GM12878 (cell line): ENCODE measurements at regions not wholly inside any gene's neighbourhood (a gene's known extent, or its start where the extent isn't known, plus 50 kb on each side); places are given as distances from the start of the nearest gene placed in this dataset.

ENCODE experiments used
- ATAC-seq: fragments of 200-7000 bp; cut with Tn5 transposase; 3 replicates; pipeline ENCODE4 v1.9.1; 2020; ENCODE audit warnings: mild to moderate bottlenecking, moderate library complexity
- BruUV-seq: library from RNA; stranded (reverse); fragments of 400-500 nt; replicated peaks from 2 replicates; lab custom pipeline; 2021; lab: Mats Ljungman, UMichigan
- CTCF ChIA-PET: fragments of 300-600 bp; sonication (Branson Sonifier 250); formaldehyde crosslinking; extraction: SDS; loops from one replicate; lab custom pipeline; 2021; ENCODE audit warnings: inconsistent platforms; lab: Yijun Ruan, JAX
- POLR2A ChIA-PET: fragments of 350-600 bp; formaldehyde crosslinking; extraction: SDS; loops from one replicate; lab custom pipeline; 2021; ENCODE audit warnings: inconsistent platforms; lab: Charles Lee
- RAD21 ChIA-PET: fragments of 300-600 bp; sonication (Branson Sonifier 250); formaldehyde crosslinking; loops from one replicate; lab custom pipeline; 2023; ENCODE audit warnings: antibody characterized with exemption; ENCODE audit not compliant: unreplicated experiment; lab: Charles Lee
- SMC1A ChIA-PET: fragments of 300-600 bp; sonication (Branson Sonifier 250); formaldehyde crosslinking; loops from one replicate; lab custom pipeline; 2023; ENCODE audit not compliant: unreplicated experiment, uncharacterized antibody; lab: Charles Lee
- DNase-seq: peaks from one replicate; pipeline ENCODE4 v3.0.0-alpha.2; 2011; ENCODE audit warnings: low read depth, low spot score
- FAIRE-seq: peaks from 3 replicates; lab custom pipeline; 2011; peaks lifted over from hg19 to GRCh38; lab: Jason Lieb, UNC
- H2AFZ ChIP-seq: 2 replicates; pipeline ENCODE4 v1.6.0; 2011; ENCODE audit warnings: low read depth, low read length, control low read depth; ENCODE audit not compliant: control insufficient read depth
- H3K27ac ChIP-seq: 2 replicates; pipeline ENCODE4 v1.5.1; 2011; ENCODE audit warnings: control low read depth; ENCODE audit not compliant: control insufficient read depth, insufficient read depth
- H3K27me3 ChIP-seq, 2 experiments: replicated peaks in 1 of 2; 2 replicates each; pipeline versions ENCODE4 v1.6.0 to v1.6.1; 2011; ENCODE audit warnings: low read length in 1 of 2; ENCODE audit not compliant: control insufficient read depth in 2 of 2, insufficient read depth in 2 of 2
- H3K36me3 ChIP-seq, 2 experiments: 2 replicates each; pipeline ENCODE4 v1.5.1; 2011; ENCODE audit warnings: low read length in 1 of 2; ENCODE audit not compliant: control insufficient read depth in 2 of 2, insufficient read depth in 2 of 2
- H3K4me1 ChIP-seq: 2 replicates; pipeline ENCODE4 v1.6.1; 2011; ENCODE audit warnings: mild to moderate bottlenecking, low read length, moderate library complexity, mixed read lengths; ENCODE audit not compliant: control insufficient read depth, insufficient read depth
- H3K4me2 ChIP-seq: 2 replicates; pipeline ENCODE4 v1.6.0; 2011; ENCODE audit warnings: control low read depth; ENCODE audit not compliant: control insufficient read depth, insufficient read depth
- H3K4me3 ChIP-seq: fragments of 200-600 bp; sonication (generic); 2 replicates; pipeline ENCODE4 v1.5.1; 2016
- H3K79me2 ChIP-seq: 2 replicates; pipeline ENCODE4 v1.6.0; 2011; ENCODE audit warnings: low read length; ENCODE audit not compliant: control insufficient read depth, insufficient read depth
- H3K9ac ChIP-seq: 2 replicates; pipeline ENCODE4 v1.8.0; 2011; ENCODE audit warnings: low read length, control low read depth, mixed read lengths; ENCODE audit not compliant: control insufficient read depth, insufficient read depth
- H3K9me3 ChIP-seq: replicated peaks from 3 replicates; pipeline ENCODE4 v1.5.1; 2011; ENCODE audit warnings: mild to moderate bottlenecking, low read length; ENCODE audit not compliant: control insufficient read depth, insufficient read depth
- H4K20me1 ChIP-seq: 2 replicates; pipeline ENCODE4 v1.6.0; 2011; ENCODE audit not compliant: control insufficient read depth, insufficient read depth
- CBFB ChIP-seq: IDR thresholded peaks from 2 replicates; pipeline ENCODE4 v1.6.1; 2016; ENCODE audit warnings: antibody characterized with exemption, low read depth
- CEBPB ChIP-seq, 2 experiments: fragments of 150-350 bp in 1 of 2; IDR thresholded peaks; 2 replicates each; pipeline ENCODE4 v1.6.1; 2012 to 2014; ENCODE audit warnings: low read depth in 2 of 2, low read length in 2 of 2, borderline replicate concordance in 1 of 2, inconsistent platforms in 1 of 2
- CHD2 ChIP-seq: IDR thresholded peaks from 2 replicates; pipeline ENCODE4 v1.6.1; 2011; ENCODE audit warnings: low read depth, low read length, improper control_type of control experiment, borderline replicate concordance
- CREB1 ChIP-seq: IDR thresholded peaks from 2 replicates; pipeline ENCODE4 v1.6.1; 2012; ENCODE audit warnings: low read depth, mild to moderate bottlenecking, inconsistent platforms
- EED ChIP-seq: sonication (generic); IDR thresholded peaks from 2 replicates; pipeline ENCODE4 v1.6.1; 2016; ENCODE audit warnings: antibody characterized with exemption, low read depth
- ETV6 ChIP-seq, 2 experiments: fragments of 450-650 bp in 1 of 2; IDR thresholded peaks in 1 of 2; conservative IDR thresholded peaks in 1 of 2; 2 replicates each; pipeline ENCODE4 v1.6.1; 2014; ENCODE audit warnings: antibody characterized with exemption in 1 of 2, borderline replicate concordance in 1 of 2, low read depth in 1 of 2, mild to moderate bottlenecking in 1 of 2, moderate library complexity in 1 of 2
- FOXM1 ChIP-seq: IDR thresholded peaks from 2 replicates; pipeline ENCODE4 v1.6.1; 2012; ENCODE audit warnings: low read depth, mild to moderate bottlenecking, inconsistent platforms, low read length, moderate library complexity
- GABPA ChIP-seq: IDR thresholded peaks from 2 replicates; pipeline ENCODE4 v1.6.1; 2014; ENCODE audit warnings: antibody characterized with exemption, low read depth, mild to moderate bottlenecking, inconsistent platforms
- HDAC2 ChIP-seq: fragments of 200-600 bp; sonication (generic); IDR thresholded peaks from 2 replicates; pipeline ENCODE4 v1.6.1; 2017
- MEF2A ChIP-seq: IDR thresholded peaks from 2 replicates; pipeline ENCODE4 v1.6.1; 2011; ENCODE audit warnings: low read depth, mild to moderate bottlenecking, low read length, moderate library complexity; ENCODE audit not compliant: insufficient read depth
- NFYB ChIP-seq: IDR thresholded peaks from 2 replicates; pipeline ENCODE4 v1.6.1; 2011; ENCODE audit warnings: low read depth, mild to moderate bottlenecking, low read length, improper control_type of control experiment, moderate library complexity; ENCODE audit not compliant: insufficient read depth
- PAX5 ChIP-seq: IDR thresholded peaks from 2 replicates; pipeline ENCODE4 v1.6.1; 2011; ENCODE audit warnings: low read depth, low read length, borderline replicate concordance
- RFX5 ChIP-seq: IDR thresholded peaks from 2 replicates; pipeline ENCODE4 v1.6.1; 2011; ENCODE audit warnings: low read depth, low read length, improper control_type of control experiment
- SIX5 ChIP-seq: IDR thresholded peaks from 2 replicates; pipeline ENCODE4 v1.6.1; 2011; ENCODE audit warnings: mild to moderate bottlenecking, low read depth, low read length, moderate library complexity; ENCODE audit not compliant: severe bottlenecking
- SMAD1 ChIP-seq: fragments of 450-650 bp; IDR thresholded peaks from 2 replicates; pipeline ENCODE4 v1.6.1; 2018; ENCODE audit warnings: mild to moderate bottlenecking, low read depth; ENCODE audit not compliant: partially characterized antibody
- SUPT20H ChIP-seq: IDR thresholded peaks from 2 replicates; pipeline ENCODE4 v1.6.1; 2011; ENCODE audit warnings: low read depth, mild to moderate bottlenecking, low read length, moderate library complexity, borderline replicate concordance; ENCODE audit not compliant: control insufficient read depth
- TAF1 ChIP-seq: IDR thresholded peaks from 2 replicates; pipeline ENCODE4 v1.6.1; 2011; ENCODE audit warnings: mild to moderate bottlenecking, low read depth, low read length, borderline replicate concordance
- ZNF384 ChIP-seq: IDR thresholded peaks from 2 replicates; pipeline ENCODE4 v1.6.1; 2012; ENCODE audit warnings: low read depth, mild to moderate bottlenecking, low read length, improper control_type of control experiment, borderline replicate concordance
- WGBS: methylation state at CpG from one replicate; pipeline ENCODE4 v1.1.6; 2016; ENCODE audit warnings: low lambda C conversion rate; ENCODE audit not compliant: insufficient replicate concordance, insufficient coverage; ENCODE audit errors: missing lambda C conversion rate; 5-methylcytosine and 5-hydroxymethylcytosine counted together
- in situ Hi-C: fragments of 300-500 bp; cut with MboI; formaldehyde crosslinking; loops from 9 replicates; pipeline ENCODE4 v1.14.3; 2018; ENCODE audit warnings: mixed read lengths
- intact Hi-C: fragments of 100-400 bp; cut with micrococcal nuclease; formaldehyde crosslinking; loops from one replicate; pipeline ENCODE4 v1.14.2; 2022; ENCODE audit not compliant: unreplicated experiment
- TF ChIP-seq, protein P1 (sequence below): fragments of 450-650 bp; formaldehyde crosslinking; IDR thresholded peaks from 2 replicates; pipeline ENCODE4 v1.5.0; 2022; ENCODE audit warnings: mild to moderate bottlenecking, missing genetic modification characterization

DNA sequence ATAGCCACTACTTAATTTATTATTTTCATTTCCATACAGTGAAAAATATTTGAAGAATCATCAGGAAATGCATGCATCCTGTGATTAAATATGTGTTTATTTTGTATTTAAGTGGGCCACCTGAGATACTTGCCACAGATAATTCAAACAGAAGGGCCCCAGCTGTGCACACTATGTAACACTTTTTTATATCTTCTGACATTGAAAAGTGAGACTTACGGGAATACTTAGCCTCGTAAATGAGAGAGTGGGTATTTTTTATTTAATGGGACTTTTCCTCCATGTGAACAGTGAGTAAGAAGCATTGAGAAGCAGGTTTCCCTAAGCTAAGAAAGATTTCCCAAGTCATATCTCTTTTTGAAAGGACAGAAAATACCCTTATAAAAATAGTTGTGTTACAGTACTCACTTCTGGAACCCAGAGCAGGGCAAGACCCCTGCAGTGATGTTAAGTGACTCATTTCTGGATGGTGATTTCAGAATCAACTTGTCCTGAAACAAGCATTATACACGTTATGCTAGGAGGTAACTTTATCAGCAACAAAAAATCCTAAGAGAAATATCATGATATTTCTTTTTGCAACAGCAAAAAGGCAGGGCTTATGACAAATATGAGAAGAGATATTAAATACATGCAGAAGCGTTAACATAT, 478.1 kb upstream of the CHORDC1 start:
- 2% methylated on average over 4 of the region's 4 CpGs for WGBS
- Histone ChIP-seq H3K27ac (no peak overlapping the region), H3K9ac (no peak overlapping the region), H3K36me3 (no peaks in the 10 kb centered on the region), H3K4me2 (no peak overlapping the region), H3K27me3 (no peaks in the 10 kb centered on the region), H2AFZ (no peak overlapping the region), H4K20me1 (no peaks in the 10 kb centered on the region), H3K79me2 (no peaks in the 10 kb centered on the region), H3K9me3 (no peaks in the 10 kb centered on the region), H3K4me1 (no peaks in the 10 kb centered on the region), H3K4me3 (no peak overlapping the region)
- intact Hi-C loops = no loop called here
- ChIA-PET POLR2A (interaction anchor here (0.5 kb wide), 1 partner anchor 35 kb away, joined by 3 read pairs; no protein-coding TSS in a partner anchor), CTCF (no interaction called here), RAD21 (interaction anchor here (0.6 kb wide), 1 partner anchor 131 kb away, joined by 4 read pairs; no protein-coding TSS in a partner anchor), SMC1A (no interaction called here)
- in situ Hi-C loops = no loop called here
- no peak for FAIRE-seq
- no peak for DNase-seq
- peak; percentile 94 for ATAC-seq
- no TSS peak for BruUV-seq
- TF ChIP-seq, protein P1, sequence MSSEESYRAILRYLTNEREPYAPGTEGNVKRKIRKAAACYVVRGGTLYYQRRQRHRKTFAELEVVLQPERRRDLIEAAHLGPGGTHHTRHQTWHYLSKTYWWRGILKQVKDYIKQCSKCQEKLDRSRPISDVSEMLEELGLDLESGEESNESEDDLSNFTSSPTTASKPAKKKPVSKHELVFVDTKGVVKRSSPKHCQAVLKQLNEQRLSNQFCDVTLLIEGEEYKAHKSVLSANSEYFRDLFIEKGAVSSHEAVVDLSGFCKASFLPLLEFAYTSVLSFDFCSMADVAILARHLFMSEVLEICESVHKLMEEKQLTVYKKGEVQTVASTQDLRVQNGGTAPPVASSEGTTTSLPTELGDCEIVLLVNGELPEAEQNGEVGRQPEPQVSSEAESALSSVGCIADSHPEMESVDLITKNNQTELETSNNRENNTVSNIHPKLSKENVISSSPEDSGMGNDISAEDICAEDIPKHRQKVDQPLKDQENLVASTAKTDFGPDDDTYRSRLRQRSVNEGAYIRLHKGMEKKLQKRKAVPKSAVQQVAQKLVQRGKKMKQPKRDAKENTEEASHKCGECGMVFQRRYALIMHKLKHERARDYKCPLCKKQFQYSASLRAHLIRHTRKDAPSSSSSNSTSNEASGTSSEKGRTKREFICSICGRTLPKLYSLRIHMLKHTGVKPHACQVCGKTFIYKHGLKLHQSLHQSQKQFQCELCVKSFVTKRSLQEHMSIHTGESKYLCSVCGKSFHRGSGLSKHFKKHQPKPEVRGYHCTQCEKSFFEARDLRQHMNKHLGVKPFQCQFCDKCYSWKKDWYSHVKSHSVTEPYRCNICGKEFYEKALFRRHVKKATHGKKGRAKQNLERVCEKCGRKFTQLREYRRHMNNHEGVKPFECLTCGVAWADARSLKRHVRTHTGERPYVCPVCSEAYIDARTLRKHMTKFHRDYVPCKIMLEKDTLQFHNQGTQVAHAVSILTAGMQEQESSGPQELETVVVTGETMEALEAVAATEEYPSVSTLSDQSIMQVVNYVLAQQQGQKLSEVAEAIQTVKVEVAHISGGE (CRISPR knock-in tag) = no peak
- TF ChIP-seq SMAD1 (no peak), PAX5 (0 out of 2 replicates have a peak, but pooled peaks have one; percentile 30), MEF2A (peak; percentile 84), NFYB (no peak), SUPT20H (no peak), FOXM1 (peak; percentile 97), TAF1 (no peak), CBFB (no peak; the same call in 1 of the 2 replicates), CREB1 (peak; percentile 67; the same call in 1 of the 2 replicates), ETV6 (conservative IDR thresholded peaks at IDR 0.05 in 1 of 2, IDR thresholded peaks at IDR 0.05 in 1 of 2; ENCODE audit: borderline replicate concordance in 1 of 2, low read depth in 1 of 2) (peak in 1 of 2 experiments; percentile 58; a peak in 1 of 4 replicates), EED (peak; percentile 80), HDAC2 (no peak), CHD2 (no peak), SIX5 (no peak), CEBPB (IDR thresholded peaks at IDR 0.05; ENCODE audit: borderline replicate concordance in 1 of 2, low read depth in 2 of 2, low read length in 2 of 2) (peak in 1 of 2 experiments; percentile 46; a peak in 1 of 4 replicates), GABPA (peak; percentile 55; the same call in 1 of the 2 replicates), ZNF384 (no peak), RFX5 (no peak)
